ENCODE measurements at regions not wholly inside any gene's neighbourhood (a gene's known extent, or its start where the extent isn't known, plus 50 kb on each side); places are given as distances from the start of the nearest gene placed in this dataset.

DNA sequence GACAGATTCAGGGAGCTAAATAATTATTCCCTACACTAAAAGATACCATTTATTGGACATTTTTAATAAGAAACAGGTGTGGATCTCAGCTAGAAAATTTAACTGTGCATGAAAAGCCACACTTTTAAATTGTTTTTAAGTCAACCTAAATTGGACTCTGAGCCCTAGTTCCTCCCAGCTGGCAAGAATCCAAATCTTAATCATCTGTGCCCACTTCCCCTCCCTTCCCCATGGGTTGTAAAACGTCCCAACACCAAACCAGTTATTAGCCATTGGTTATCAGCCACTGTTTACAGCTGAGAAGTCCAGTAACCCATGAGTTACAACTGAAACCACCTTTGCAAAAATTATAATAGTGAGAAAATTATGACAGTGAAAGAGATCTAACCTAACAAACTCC lies 125.6 kb upstream of the S100G start:
- ChIA-PET POLR2A (ENCODE audit: partially characterized antibody) (no interaction called here), CTCF (ENCODE audit: partially characterized antibody) (interaction anchor here (0.6 to 0.8 kb wide), 2 partner anchors 55 to 79 kb away, joined by 3 to 5 read pairs; no protein-coding TSS in a partner anchor)
- Histone ChIP-seq H3K9me3 (ENCODE audit: control insufficient read depth in 1 of 2, low read length in 2 of 2) (no peaks in the 10 kb centered on the region), H3K36me3 (ENCODE audit: insufficient read depth, low read length) (no peaks in the 10 kb centered on the region), H3K27me3 (ENCODE audit: insufficient read depth, low read length) (no peaks in the 10 kb centered on the region), H3K4me1 (ENCODE audit: insufficient read depth, low read length) (peaks cover 16% of the 10 kb centered on the region), H3K4me3 (ENCODE audit: low read length in 2 of 2) (no peak overlapping the region), H3K27ac (ENCODE audit: low read depth, low read length) (no peak overlapping the region)
- Mint-ChIP-seq H3K9me3 (peaks cover 0 to 10% (median 7%) of the 10 kb centered on the region in 8 donors), H3K4me1 (peaks cover 14 to 38% (median 17%) of the 10 kb centered on the region in 4 donors), H3K27ac (no peak overlapping the region), H3K36me3 (peaks cover 0 to 5% of the 10 kb centered on the region in 2 donors), H3K4me3 (no peak overlapping the region), H3K27me3 (no peaks in the 10 kb centered on the region)
- intact Hi-C loops (cut with micrococcal nuclease): loop anchor here (10.0 kb wide), 1 partner anchor 80 kb away; no protein-coding TSS in a partner anchor
- no peak for DNase-seq

GRCh38 chrX:16526003-16526402 lies 124.0 kb upstream of the S100G start:
- H3K4me3 Mint-ChIP-seq: no peak overlapping the region
- peaks cover 24% of the 10 kb centered on the region for H3K4me1 ChIP-seq (ENCODE audit: insufficient read depth, low read length)
- H3K36me3 ChIP-seq (ENCODE audit: insufficient read depth, low read length): no peaks in the 10 kb centered on the region
- no peak for DNase-seq
- H3K4me3 ChIP-seq (ENCODE audit: low read length in 2 of 2): no peak overlapping the region
- intact Hi-C loops (cut with micrococcal nuclease): loop anchor here (10.0 kb wide), 1 partner anchor 79 kb away; no protein-coding TSS in a partner anchor
- H3K27me3 ChIP-seq (ENCODE audit: insufficient read depth, low read length): no peaks in the 10 kb centered on the region
- ChIA-PET POLR2A (ENCODE audit: partially characterized antibody) (no interaction called here), CTCF (ENCODE audit: partially characterized antibody) (interaction anchor here (0.7 to 1.9 kb wide), 2 partner anchors 56 to 81 kb away, joined by 4 to 6 read pairs; no protein-coding TSS in a partner anchor)
- H3K4me1 Mint-ChIP-seq: peaks cover 19 to 45% (median 25%) of the 10 kb centered on the region in 4 donors
- peaks cover 0 to 9% (median 3%) of the 10 kb centered on the region in 8 donors for H3K9me3 Mint-ChIP-seq
- peaks cover 0 to 4% of the 10 kb centered on the region in 2 donors for H3K36me3 Mint-ChIP-seq
- H3K27ac Mint-ChIP-seq: no peak overlapping the region
- no peaks in the 10 kb centered on the region for H3K9me3 ChIP-seq (ENCODE audit: control insufficient read depth in 1 of 2, low read length in 2 of 2)
- no peaks in the 10 kb centered on the region for H3K27me3 Mint-ChIP-seq
- no peak overlapping the region for H3K27ac ChIP-seq (ENCODE audit: low read depth, low read length)

GRCh38 chrX:16528620-16529019 lies 121.3 kb upstream of the S100G start:
- intact Hi-C loops (cut with micrococcal nuclease): loop anchor here (10.0 kb wide), 1 partner anchor 76 kb away; no protein-coding TSS in a partner anchor
- no peak overlapping the region for H3K27ac ChIP-seq (ENCODE audit: low read depth, low read length)
- H3K36me3 ChIP-seq (ENCODE audit: insufficient read depth, low read length): no peaks in the 10 kb centered on the region
- H3K27ac Mint-ChIP-seq: peak overlapping the region; percentile 82 to 95 (median 88)
- H3K9me3 ChIP-seq (ENCODE audit: control insufficient read depth in 1 of 2, low read length in 2 of 2): no peaks in the 10 kb centered on the region
- no peaks in the 10 kb centered on the region for H3K27me3 ChIP-seq (ENCODE audit: insufficient read depth, low read length)
- DNase-seq: peak; percentile 54 to 71 (median 61)
- CTCF ChIA-PET (ENCODE audit: partially characterized antibody): interaction anchor here (0.9 kb wide), 1 partner anchor 78 kb away, joined by 4 read pairs; no protein-coding TSS in a partner anchor
- H3K9me3 Mint-ChIP-seq: peaks cover 0 to 9% (median 3%) of the 10 kb centered on the region in 8 donors
- POLR2A ChIA-PET (ENCODE audit: partially characterized antibody): no interaction called here
- no peak overlapping the region for H3K4me3 ChIP-seq (ENCODE audit: low read length in 2 of 2)
- peaks cover 24% of the 10 kb centered on the region for H3K4me1 ChIP-seq (ENCODE audit: insufficient read depth, low read length)
- H3K4me3 Mint-ChIP-seq: peak overlapping the region in 7 of 8 donors; percentile 17 to 68 (median 52)
- H3K4me1 Mint-ChIP-seq: peaks cover 19 to 51% (median 26%) of the 10 kb centered on the region in 4 donors
- H3K36me3 Mint-ChIP-seq: peaks cover 0 to 4% of the 10 kb centered on the region in 2 donors
- H3K27me3 Mint-ChIP-seq: no peaks in the 10 kb centered on the region
